NCI-H226 (cell line): ENCODE measurements at regions not wholly inside any gene's neighbourhood (a gene's known extent, or its start where the extent isn't known, plus 50 kb on each side); places are given as distances from the start of the nearest gene placed in this dataset.
A peak's percentile ranks its signal among the peaks of the same experiment; 100 is the strongest.

ENCODE experiments used
- DNase-seq: peaks from one replicate; pipeline ENCODE4 v3.0.0-alpha.2; 2015

DNA sequence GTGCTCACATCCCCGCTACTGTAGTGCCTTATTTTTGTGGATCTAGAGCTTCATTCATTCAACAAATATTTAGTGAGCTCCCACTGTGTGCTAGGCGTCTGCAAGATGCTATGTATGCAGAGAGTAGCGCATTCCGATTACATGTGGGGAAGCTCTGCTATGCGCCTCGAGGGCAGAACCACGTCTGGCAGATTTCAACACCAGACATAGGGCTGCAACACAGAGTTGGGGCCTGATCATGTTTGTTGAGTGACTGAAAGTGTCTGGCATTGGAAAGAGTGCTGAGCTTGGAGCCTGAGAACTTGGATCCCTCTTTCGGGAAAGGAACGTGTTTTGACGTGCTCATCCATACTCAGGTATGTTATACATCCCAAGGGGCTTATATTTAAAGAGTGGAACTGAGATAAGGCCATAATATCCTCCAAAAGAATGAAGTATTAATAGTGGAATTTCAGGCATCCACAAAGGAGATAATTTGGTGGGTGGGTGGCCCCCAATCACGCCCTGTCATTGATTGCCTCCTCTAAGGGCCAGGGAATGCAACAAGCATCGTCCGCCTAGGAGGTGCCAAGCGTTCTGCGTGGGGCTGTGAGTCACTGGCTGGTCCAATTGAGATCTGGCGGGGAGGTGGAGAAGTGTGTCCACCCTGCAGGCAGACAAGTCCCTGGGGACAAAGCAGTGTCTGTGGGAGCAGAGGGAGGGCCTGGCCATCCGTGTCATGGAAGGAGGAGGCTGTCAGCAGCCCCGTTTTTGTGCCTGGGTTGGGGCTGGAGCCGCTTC is 62.8 kb upstream of the ZBTB40 start:
- peak; percentile 88 for DNase-seq

- DNase-seq: no peak
These were observed 58.1 kb upstream of the ZBTB40 start for GRCh38 chr1:22393587-22393986.

GRCh38 chr1:22398656-22399420 is 52.8 kb upstream of the ZBTB40 start:
- no peak for DNase-seq

- DNase-seq: no peak
These were observed 52.1 kb upstream of the ZBTB40 start for GRCh38 chr1:22399421-22400091.
